Loucy (cell line): ENCODE measurements at regions not wholly inside any gene's neighbourhood (a gene's known extent, or its start where the extent isn't known, plus 50 kb on each side); places are given as distances from the start of the nearest gene placed in this dataset.

Experiments
- H2AFZ ChIP-seq: fragments of 200-600 bp; sonication (generic); 2 replicates; pipeline ENCODE4 v1.6.0; 2016; ENCODE audit warnings: antibody characterized with exemption, mild to moderate bottlenecking, low read length, moderate library complexity
- H3F3A ChIP-seq: fragments of 200-600 bp; 2 replicates; pipeline ENCODE4 v1.6.0; 2016; ENCODE audit warnings: antibody characterized with exemption, low read depth, mild to moderate bottlenecking
- H3K27me3 ChIP-seq: fragments of 200-600 bp; sonication (generic); 2 replicates; pipeline ENCODE4 v1.6.1; 2014; ENCODE audit warnings: low read length, mild to moderate bottlenecking; ENCODE audit not compliant: insufficient read depth, poor library complexity, severe bottlenecking
- H3K36me3 ChIP-seq: fragments of 200-600 bp; sonication (generic); 2 replicates; pipeline ENCODE4 v1.6.1; 2016; ENCODE audit warnings: low read length; ENCODE audit not compliant: insufficient read depth
- H3K4me1 ChIP-seq: fragments of 200-600 bp; sonication (generic); 2 replicates; pipeline ENCODE4 v1.5.1; 2014; ENCODE audit warnings: low read length, mild to moderate bottlenecking; ENCODE audit not compliant: insufficient read depth, poor library complexity, severe bottlenecking
- H3K4me2 ChIP-seq: fragments of 200-600 bp; sonication (generic); 2 replicates; pipeline ENCODE4 v1.6.0; 2014; ENCODE audit warnings: antibody characterized with exemption, low read length, low read depth, mild to moderate bottlenecking; ENCODE audit not compliant: poor library complexity, severe bottlenecking
- H3K4me3 ChIP-seq: fragments of 200-600 bp; sonication (generic); 2 replicates; pipeline ENCODE4 v1.5.1; 2014; ENCODE audit warnings: low read length, mild to moderate bottlenecking, mixed read lengths; ENCODE audit not compliant: poor library complexity, severe bottlenecking
- H3K79me2 ChIP-seq: fragments of 200-600 bp; sonication (generic); 2 replicates; pipeline ENCODE4 v1.6.1; 2014; ENCODE audit warnings: low read length; ENCODE audit not compliant: insufficient read depth
- H3K9ac ChIP-seq: fragments of 200-600 bp; sonication (generic); 2 replicates; pipeline ENCODE4 v1.6.0; 2014; ENCODE audit warnings: mild to moderate bottlenecking, low read depth, low read length, moderate library complexity; ENCODE audit not compliant: poor library complexity, severe bottlenecking
- H3K9me2 ChIP-seq: fragments of 200-600 bp; sonication (generic); replicated peaks from 2 replicates; pipeline ENCODE4 v1.6.1; 2016; ENCODE audit warnings: low read depth, low read length, mixed read lengths
- H3K9me3 ChIP-seq: fragments of 200-600 bp; sonication (generic); 2 replicates; pipeline ENCODE4 v1.6.1; 2014; ENCODE audit warnings: mild to moderate bottlenecking, antibody characterized with exemption, low read length, low read depth; ENCODE audit not compliant: insufficient read depth
- H4K20me1 ChIP-seq: fragments of 200-600 bp; sonication (generic); 2 replicates; pipeline ENCODE4 v1.6.0; 2014; ENCODE audit warnings: antibody characterized with exemption, low read length, mild to moderate bottlenecking; ENCODE audit not compliant: insufficient read depth, poor library complexity, severe bottlenecking
- CTCF ChIP-seq: fragments of 200-600 bp; sonication (generic); conservative IDR thresholded peaks from 2 replicates; pipeline ENCODE4 v1.5.1; 2014; ENCODE audit warnings: mild to moderate bottlenecking, antibody characterized with exemption, low read length
- EZH2phosphoT487 ChIP-seq: fragments of 200-600 bp; IDR thresholded peaks from 2 replicates; pipeline ENCODE4 v1.6.1; 2018; ENCODE audit warnings: antibody characterized with exemption, mild to moderate bottlenecking, moderate library complexity, borderline replicate concordance

- no peaks in the 10 kb centered on the region for H3K9me3 ChIP-seq
- no peaks in the 10 kb centered on the region for H3K79me2 ChIP-seq
- no peak overlapping the region for H3K4me3 ChIP-seq
- no peak for TF ChIP-seq EZH2phosphoT487
- TF ChIP-seq CTCF, result no peak
- H3K27me3 ChIP-seq, result no peaks in the 10 kb centered on the region
- H3K4me1 ChIP-seq, result peaks cover 13% of the 10 kb centered on the region
- H4K20me1 ChIP-seq, result no peaks in the 10 kb centered on the region
- no peaks in the 10 kb centered on the region for H3K9me2 ChIP-seq
- no peak overlapping the region for H3K9ac ChIP-seq
- H2AFZ ChIP-seq, result 0 out of 2 replicates have a peak overlapping the region, but pooled peaks have one; percentile 6
- H3F3A ChIP-seq, result no peaks in the 10 kb centered on the region
- H3K4me2 ChIP-seq, result peak overlapping the region; percentile 44
- no peaks in the 10 kb centered on the region for H3K36me3 ChIP-seq
These were observed 154.2 kb upstream of the TSLP start for GRCh38 chr5:110917161-110917875.

DNA sequence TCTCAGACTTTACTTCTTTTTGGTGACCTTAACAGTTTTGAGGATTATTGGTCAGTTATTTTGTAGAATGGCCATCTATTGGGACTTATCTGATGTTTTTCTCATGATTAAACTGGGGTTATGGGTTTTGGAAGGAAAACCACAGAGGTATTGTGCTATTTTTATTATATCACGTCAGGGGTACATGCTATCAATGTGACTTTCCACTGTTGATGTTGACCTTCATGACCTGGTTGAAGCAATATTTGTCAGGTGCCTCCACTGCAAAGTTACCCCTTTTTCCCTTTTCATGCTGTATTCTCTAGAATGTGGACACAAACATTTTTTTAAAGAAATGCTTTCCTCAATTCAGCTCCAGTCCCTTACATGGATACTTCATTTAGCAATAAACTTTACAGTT is 152.8 kb upstream of the TSLP start:
- no peaks in the 10 kb centered on the region for H3K36me3 ChIP-seq
- H3K9me3 ChIP-seq, result no peaks in the 10 kb centered on the region

GRCh38 chr5:110923971-110924370 is 147.5 kb upstream of the TSLP start:
- no peak overlapping the region for H3K4me2 ChIP-seq
- no peak overlapping the region for H2AFZ ChIP-seq
- H3K4me3 ChIP-seq, result no peak overlapping the region
- no peaks in the 10 kb centered on the region for H4K20me1 ChIP-seq
- H3K36me3 ChIP-seq, result no peaks in the 10 kb centered on the region
- H3K9me3 ChIP-seq, result no peaks in the 10 kb centered on the region
- no peaks in the 10 kb centered on the region for H3K9me2 ChIP-seq
- no peaks in the 10 kb centered on the region for H3K4me1 ChIP-seq
- H3K79me2 ChIP-seq, result no peaks in the 10 kb centered on the region
- H3F3A ChIP-seq, result no peaks in the 10 kb centered on the region
- no peak overlapping the region for H3K9ac ChIP-seq
- H3K27me3 ChIP-seq, result no peaks in the 10 kb centered on the region
- TF ChIP-seq EZH2phosphoT487 (no peak), CTCF (no peak)

More for the DNA sequence above, 152.8 kb upstream of the TSLP start:
- Histone ChIP-seq H3K9me2 (no peaks in the 10 kb centered on the region), H3K4me1 (peaks cover 13% of the 10 kb centered on the region), H3K4me3 (no peak overlapping the region), H3K9ac (no peak overlapping the region), H2AFZ (no peak overlapping the region), H4K20me1 (no peaks in the 10 kb centered on the region), H3K79me2 (no peaks in the 10 kb centered on the region), H3K27me3 (no peaks in the 10 kb centered on the region), H3K4me2 (no peak overlapping the region), H3F3A (no peaks in the 10 kb centered on the region)
- TF ChIP-seq CTCF, result no peak
- no peak for TF ChIP-seq EZH2phosphoT487
